CD4-positive, alpha-beta T cell treated with Interleukin-10 for 1 hour (primary cell): ENCODE measurements at regions not wholly inside any gene's neighbourhood (a gene's known extent, or its start where the extent isn't known, plus 50 kb on each side); places are given as distances from the start of the nearest gene placed in this dataset.
"Not testable (repeated sequence)": the region's sequence is repeated elsewhere in the genome, so short reads cannot be mapped to it uniquely, and the experiment has no call there.

ENCODE experiments used
- DNase-seq: peaks from one replicate; pipeline ENCODE4 v3.0.0-alpha.2; 2020

- no peak for DNase-seq
Observed at GRCh38 chr10:58066979-58067378, 200.7 kb downstream of the IPMK start.

- DNase-seq, result no peak
Observed at GRCh38 chr10:58066126-58066525, 201.6 kb downstream of the IPMK start.

- DNase-seq, result no peak
Observed at GRCh38 chr10:58065529-58065815, 202.2 kb downstream of the IPMK start.

- no peak for DNase-seq
Observed at GRCh38 chr10:58064714-58065528, 202.8 kb downstream of the IPMK start.

GRCh38 chr10:58063861-58064480, 203.7 kb downstream of the IPMK start:
- DNase-seq, result no peak

GRCh38 chr10:58058683-58059082, 209.0 kb downstream of the IPMK start:
- DNase-seq, result not testable (repeated sequence)

- no peak for DNase-seq
Observed at GRCh38 chr10:58054881-58055280, 212.8 kb downstream of the IPMK start.

- DNase-seq, result no peak
Observed at GRCh38 chr10:58052772-58053171, 214.9 kb downstream of the IPMK start.

- DNase-seq, result no peak
Observed at GRCh38 chr10:58050575-58050974, 217.1 kb downstream of the IPMK start.

- DNase-seq, result no peak
Observed at GRCh38 chr10:58048936-58049335, 218.8 kb downstream of the IPMK start.

- DNase-seq, result no peak
Observed at GRCh38 chr10:58044072-58044471, 223.6 kb downstream of the IPMK start.

- DNase-seq, result no peak
Observed at GRCh38 chr10:58041901-58042300, 225.8 kb downstream of the IPMK start.

GRCh38 chr10:58030208-58030607, 237.5 kb downstream of the IPMK start:
- DNase-seq, result no peak

- DNase-seq, result no peak
Observed at GRCh38 chr10:58028597-58029366, 238.9 kb downstream of the IPMK start.

- DNase-seq, result no peak
Observed at GRCh38 chr10:58027426-58027825, 240.3 kb downstream of the IPMK start.

GRCh38 chr10:58026036-58026435, 241.7 kb downstream of the IPMK start:
- no peak for DNase-seq

- no peak for DNase-seq
Observed at GRCh38 chr10:58023341-58024073, 244.2 kb downstream of the IPMK start.

- no peak for DNase-seq
Observed at GRCh38 chr10:58019863-58020537, 247.7 kb downstream of the IPMK start.

GRCh38 chr10:58017719-58018367, 249.9 kb downstream of the IPMK start:
- DNase-seq, result no peak

GRCh38 chr10:58016614-58017013, 251.1 kb downstream of the IPMK start:
- no peak for DNase-seq

- no peak for DNase-seq
Observed at GRCh38 chr10:58014436-58014835, 253.3 kb downstream of the IPMK start.

GRCh38 chr10:58013406-58013805, 254.3 kb downstream of the IPMK start:
- no peak for DNase-seq
